Stimulated activated CD4-positive, alpha-beta T cell treated with anti-CD3 and anti-CD28 coated beads, Interleukin-1b, Interleukin-23, amount 100 ng/mL, for 4 hours (primary cell): ENCODE measurements at regions not wholly inside any gene's neighbourhood (a gene's known extent, or its start where the extent isn't known, plus 50 kb on each side); places are given as distances from the start of the nearest gene placed in this dataset.
"Not testable (repeated sequence)": the region's sequence is repeated elsewhere in the genome, so short reads cannot be mapped to it uniquely, and the experiment has no call there.

Experiments
- DNase-seq, 2 donors: peaks; one replicate each; pipeline ENCODE4 v3.0.0-alpha.2; 2020; ENCODE audit warnings: low read depth in 2 of 2

- no peak for DNase-seq
Observed at GRCh38 chr1:2950926-2951305, 70.4 kb upstream of the ACTRT2 start.

GRCh38 chr1:2951856-2952255 lies 69.4 kb upstream of the ACTRT2 start:
- no peak for DNase-seq

DNA sequence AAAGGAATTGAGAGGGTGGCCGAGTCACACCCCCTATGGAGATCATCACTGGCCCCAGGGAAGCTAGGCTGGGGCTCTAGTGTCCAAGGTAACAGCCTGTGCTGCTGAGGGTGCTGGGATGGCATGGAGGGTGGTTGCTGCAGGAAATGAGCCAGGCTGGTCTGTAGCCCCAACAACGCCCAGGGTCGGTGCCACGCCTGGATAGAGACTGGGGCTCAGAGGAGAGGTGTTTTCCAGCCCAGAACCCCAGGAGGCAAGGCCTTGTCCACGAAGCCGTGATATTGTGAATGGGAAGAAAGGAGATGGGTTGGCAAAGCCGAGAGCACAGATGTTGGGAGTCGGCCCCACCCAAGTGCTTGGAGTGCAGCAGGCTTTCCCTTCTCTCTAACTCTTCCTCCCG lies 68.9 kb upstream of the ACTRT2 start:
- no peak for DNase-seq

DNA sequence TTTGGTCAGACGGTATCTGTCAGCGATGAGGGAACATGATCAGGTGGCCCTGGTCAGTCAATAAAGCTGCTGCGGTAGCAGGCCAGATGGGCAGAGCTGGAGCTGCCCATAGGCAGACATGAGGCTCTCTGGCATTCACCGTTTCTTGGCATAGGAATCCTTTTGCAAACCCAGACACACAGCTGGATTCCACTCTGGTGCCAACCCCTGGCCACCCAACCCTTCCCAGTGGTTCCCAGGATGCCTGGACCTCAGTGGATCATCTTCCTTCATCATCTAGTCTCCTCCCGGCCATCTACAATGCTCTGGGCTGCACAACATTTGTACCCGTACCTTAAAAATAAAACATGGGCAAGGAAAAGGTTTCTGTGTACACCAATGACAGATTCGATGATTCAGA lies 68.3 kb upstream of the ACTRT2 start:
- DNase-seq, result no peak

DNA sequence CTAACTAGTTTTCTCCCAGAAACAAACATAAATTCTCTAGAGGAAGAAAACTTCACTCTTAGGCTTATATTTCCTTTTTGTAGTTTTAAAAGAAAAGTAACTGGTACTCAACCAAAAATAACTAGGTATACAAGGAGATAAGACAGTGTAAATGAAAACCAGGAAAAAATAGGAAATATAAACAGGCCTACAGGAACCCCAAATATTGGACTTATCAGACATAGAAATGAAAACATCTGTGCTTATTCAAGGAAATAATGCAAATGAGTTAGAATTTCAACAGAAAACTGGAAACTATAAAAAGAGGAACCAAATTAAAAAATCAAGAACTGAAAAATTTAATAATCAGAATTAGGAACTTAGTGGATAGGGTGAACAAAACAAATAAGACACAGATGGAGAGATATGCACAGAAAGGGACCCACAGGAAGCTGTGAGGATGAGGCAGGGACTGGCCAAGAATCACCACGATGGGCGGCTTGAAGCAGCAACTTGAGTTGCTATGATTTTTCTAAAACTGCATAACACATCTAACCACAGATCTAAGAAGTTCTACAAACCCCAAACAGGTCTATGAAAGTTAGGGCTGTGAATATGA lies 67.5 kb upstream of the ACTRT2 start:
- DNase-seq, result no peak

GRCh38 chr1:2955652-2956051 lies 65.6 kb upstream of the ACTRT2 start:
- DNase-seq, result no peak

DNA sequence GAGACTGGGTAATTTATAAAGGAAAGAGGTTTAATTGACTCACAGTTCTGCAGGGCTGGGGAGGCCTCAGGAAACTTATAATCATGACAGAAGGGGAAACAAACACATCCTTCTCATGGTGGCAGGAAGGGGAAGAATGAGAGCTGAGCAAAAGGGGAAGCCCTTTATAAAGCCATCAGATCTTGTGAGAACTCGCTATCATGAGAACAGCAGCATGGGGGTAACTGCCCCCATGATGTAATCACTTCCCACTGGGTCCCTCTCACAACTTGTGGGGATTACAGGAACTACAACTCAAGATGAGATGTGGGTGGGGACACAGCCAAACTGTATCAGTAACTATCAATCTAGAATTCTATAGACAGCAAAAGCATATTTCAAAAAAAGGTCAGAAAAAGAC lies 64.7 kb upstream of the ACTRT2 start:
- DNase-seq, result no peak

- DNase-seq, result no peak
Observed at GRCh38 chr1:2957329-2957728, 63.9 kb upstream of the ACTRT2 start.

DNA sequence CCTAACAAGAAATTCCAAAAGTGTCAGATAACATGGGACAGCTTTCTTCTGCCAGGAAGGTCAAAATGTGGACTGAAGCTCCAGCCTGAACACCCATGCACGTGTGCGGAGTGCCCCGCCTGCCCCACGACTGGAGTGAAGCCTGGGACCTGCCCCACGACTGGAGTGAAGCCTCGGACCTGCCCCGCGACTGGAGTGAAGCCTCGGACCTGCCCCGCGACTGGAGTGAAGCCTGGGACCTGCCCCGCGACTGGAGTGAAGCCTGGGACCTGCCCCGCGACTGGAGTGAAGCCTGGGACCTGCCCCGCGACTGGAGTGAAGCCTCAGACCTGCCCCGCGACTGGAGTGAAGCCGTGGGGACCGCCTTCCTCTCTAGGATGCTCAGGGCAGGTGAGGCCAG lies 61.4 kb upstream of the ACTRT2 start:
- not testable (repeated sequence) for DNase-seq

GRCh38 chr1:2961081-2961480 lies 60.2 kb upstream of the ACTRT2 start:
- DNase-seq, result no peak

DNA sequence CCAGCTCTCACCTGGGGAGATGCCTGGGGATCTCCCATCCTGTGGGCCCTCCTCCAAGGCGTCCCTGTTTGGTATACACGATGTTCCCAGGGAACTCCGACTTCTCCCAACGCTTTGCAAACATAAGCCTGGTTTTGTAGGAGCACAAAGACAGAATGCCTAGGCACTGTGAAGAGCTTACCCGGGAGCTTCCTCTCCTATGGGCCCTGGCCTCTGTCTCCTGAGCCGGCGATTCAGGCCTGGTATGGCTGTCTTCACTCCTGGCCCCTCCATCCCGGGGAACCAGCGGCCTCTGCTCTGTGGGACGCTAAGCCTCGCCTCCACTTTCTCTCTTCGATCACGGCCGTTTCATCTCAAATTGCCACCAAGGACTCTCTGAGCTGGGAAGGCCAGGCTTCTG lies 59.6 kb upstream of the ACTRT2 start:
- DNase-seq, result no peak

DNA sequence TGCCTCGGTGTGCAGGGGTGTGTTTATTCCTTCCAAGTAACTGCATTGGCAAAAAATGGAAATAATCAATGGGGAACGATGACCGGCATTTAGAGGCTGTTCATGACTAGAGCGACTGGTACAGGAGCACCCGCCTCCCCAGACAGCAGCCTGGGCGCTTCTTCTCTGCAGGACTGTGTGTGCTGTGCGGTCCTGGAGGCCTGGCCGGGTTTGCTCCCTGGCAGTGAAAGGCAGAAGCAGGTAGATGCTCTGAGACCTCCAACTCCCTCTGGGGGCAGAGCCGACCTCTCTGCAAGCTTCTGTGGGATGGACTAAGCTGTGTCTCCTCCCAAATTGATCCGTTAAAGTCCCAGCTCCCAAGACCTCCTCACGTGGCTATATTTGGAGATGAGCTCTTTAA lies 59.2 kb upstream of the ACTRT2 start:
- no peak for DNase-seq

- DNase-seq, result no peak
Observed at GRCh38 chr1:2962541-2962940, 58.7 kb upstream of the ACTRT2 start.

DNA sequence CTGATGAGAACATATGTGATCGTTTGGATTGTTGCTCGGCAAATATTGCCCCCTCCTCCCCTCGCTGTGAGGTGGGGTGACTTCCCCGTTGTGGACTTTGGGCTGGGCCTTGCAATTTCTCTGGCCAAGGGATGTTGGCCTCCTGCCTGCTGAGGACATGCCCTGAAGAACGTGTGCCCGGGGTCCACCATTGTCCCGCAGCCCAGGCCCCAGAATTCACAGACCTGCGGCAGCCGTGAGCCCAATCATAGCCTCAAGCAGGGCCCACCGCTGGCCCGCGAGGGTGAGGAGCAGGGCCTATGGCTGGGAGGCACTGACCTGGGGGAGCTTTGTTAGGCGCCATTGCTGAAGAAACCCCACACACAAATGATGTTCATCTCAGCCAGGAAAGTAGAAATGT lies 58.3 kb upstream of the ACTRT2 start:
- no peak for DNase-seq

- DNase-seq, result no peak
Observed at GRCh38 chr1:2965676-2966075, 55.6 kb upstream of the ACTRT2 start.

GRCh38 chr1:2966449-2967328 lies 54.6 kb upstream of the ACTRT2 start:
- no peak for DNase-seq

DNA sequence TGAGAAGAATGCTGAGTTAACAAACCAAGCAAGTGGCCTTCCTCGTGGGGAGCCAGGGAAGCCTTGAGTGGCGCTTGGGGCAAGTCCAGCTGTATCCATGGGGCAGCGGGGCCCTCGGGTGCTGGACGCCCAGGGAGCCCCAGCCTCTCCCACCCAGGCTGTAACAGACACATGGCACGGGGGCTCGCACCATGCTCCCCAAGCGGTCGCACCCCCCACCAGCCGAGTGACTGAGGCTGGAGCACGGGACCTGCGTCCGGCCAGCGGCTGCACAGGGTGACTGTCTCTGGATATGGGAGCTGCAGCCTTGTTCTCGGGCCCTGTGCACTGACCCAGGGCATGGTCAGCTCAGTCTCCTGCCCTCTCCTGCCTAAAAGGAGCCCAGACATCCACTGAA lies 53.9 kb upstream of the ACTRT2 start:
- no peak for DNase-seq

GRCh38 chr1:2967881-2968280 lies 53.4 kb upstream of the ACTRT2 start:
- DNase-seq, result no peak

- no peak for DNase-seq
Observed at GRCh38 chr1:2968471-2968881, 52.8 kb upstream of the ACTRT2 start.

DNA sequence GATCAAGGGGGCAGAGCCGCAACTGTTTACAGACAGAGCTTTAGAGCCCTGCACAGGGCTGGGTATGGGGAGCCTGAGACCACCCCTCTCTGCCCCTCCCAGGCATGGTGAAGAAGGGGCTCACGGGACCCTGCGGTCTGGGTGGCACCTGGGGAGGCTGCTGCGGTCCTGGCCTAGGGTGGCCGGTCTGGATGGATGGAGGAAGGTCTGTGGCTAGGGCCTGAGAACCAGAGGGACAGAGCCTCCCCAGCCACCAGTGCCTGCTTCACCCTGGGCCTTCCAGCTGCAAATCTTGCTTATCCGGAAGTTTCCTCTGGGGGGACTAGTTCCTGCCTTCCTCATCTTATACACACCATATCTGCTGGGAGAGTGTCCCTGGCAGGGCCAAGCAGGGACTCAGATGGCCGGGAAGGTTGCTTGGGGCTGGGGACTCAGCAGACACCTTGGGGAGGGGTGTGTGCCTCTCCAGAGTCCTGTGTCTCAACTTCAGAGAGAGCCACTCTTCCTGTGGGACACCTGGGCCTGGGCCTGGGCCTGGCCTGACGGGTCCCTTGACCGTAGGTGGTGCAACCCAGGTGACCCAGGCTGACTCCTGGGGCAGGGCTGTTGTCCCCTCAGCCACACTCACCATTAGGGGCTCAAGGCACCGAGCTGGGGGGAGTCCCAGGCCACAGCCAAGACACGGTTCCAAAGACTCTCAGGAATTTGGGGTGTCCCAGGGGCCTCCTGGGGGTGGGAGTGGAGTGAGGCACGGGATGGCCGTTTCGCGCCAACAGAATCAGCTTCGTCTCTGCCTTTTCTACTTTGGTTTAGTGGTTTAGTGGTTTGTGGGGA lies 52.0 kb upstream of the ACTRT2 start:
- DNase-seq, result no peak

- no peak for DNase-seq
Observed at GRCh38 chr1:2969845-2970291, 51.4 kb upstream of the ACTRT2 start.

GRCh38 chr1:2970311-2971071 lies 50.8 kb upstream of the ACTRT2 start:
- no peak for DNase-seq
